ENCODE measurements at regions not wholly inside any gene's neighbourhood (a gene's known extent, or its start where the extent isn't known, plus 50 kb on each side); places are given as distances from the start of the nearest gene placed in this dataset.

- Histone ChIP-seq H3K27me3 (ENCODE audit: control insufficient read depth in 3 of 3, insufficient read depth in 3 of 3, low read length in 3 of 3) (no peaks in the 10 kb centered on the region), H3K9me3 (ENCODE audit: control insufficient read depth in 2 of 2, insufficient read depth in 1 of 2, low read depth in 1 of 2, low read length in 1 of 2) (no peaks in the 10 kb centered on the region), H3K4me1 (ENCODE audit: control insufficient read depth in 3 of 3, insufficient read depth in 2 of 3, low read depth in 1 of 3, low read length in 2 of 3) (peaks cover 2 to 7% (median 5%) of the 10 kb centered on the region in 3 donors), H3K27ac (ENCODE audit: low read depth in 1 of 3, low read length in 2 of 3) (no peak overlapping the region), H3K36me3 (ENCODE audit: control insufficient read depth in 3 of 3, insufficient read depth in 2 of 3, low read depth in 1 of 3, low read length in 3 of 3) (no peaks in the 10 kb centered on the region), H3K4me3 (ENCODE audit: low read depth in 1 of 3, low read length in 3 of 3) (no peak overlapping the region)
- DNase-seq (no peak), FAIRE-seq (no peak)
- 75 to 80% (median 80%) methylated on average over 5 of the region's 5 CpGs for WGBS, 3 donors
These were observed 124.7 kb downstream of the PALM2AKAP2 start for GRCh38 chr9:109904666-109905065.

- Histone ChIP-seq H3K27ac (ENCODE audit: low read depth in 1 of 3, low read length in 2 of 3) (no peak overlapping the region), H3K27me3 (ENCODE audit: control insufficient read depth in 3 of 3, insufficient read depth in 3 of 3, low read length in 3 of 3) (no peaks in the 10 kb centered on the region), H3K4me1 (ENCODE audit: control insufficient read depth in 3 of 3, insufficient read depth in 2 of 3, low read depth in 1 of 3, low read length in 2 of 3) (peaks cover 3 to 11% (median 7%) of the 10 kb centered on the region in 3 donors), H3K36me3 (ENCODE audit: control insufficient read depth in 3 of 3, insufficient read depth in 2 of 3, low read depth in 1 of 3, low read length in 3 of 3) (no peaks in the 10 kb centered on the region), H3K4me3 (ENCODE audit: low read depth in 1 of 3, low read length in 3 of 3) (no peak overlapping the region), H3K9me3 (ENCODE audit: control insufficient read depth in 2 of 2, insufficient read depth in 1 of 2, low read depth in 1 of 2, low read length in 1 of 2) (no peaks in the 10 kb centered on the region)
- WGBS, 3 donors, result 93 to 94% (median 94%) methylated on average over 9 of the region's 9 CpGs
- DNase-seq, result no peak
- FAIRE-seq, result no peak
These were observed 125.5 kb downstream of the PALM2AKAP2 start for GRCh38 chr9:109905472-109905871.

- Histone ChIP-seq H3K4me3 (ENCODE audit: low read depth in 1 of 3, low read length in 3 of 3) (no peak overlapping the region), H3K27ac (ENCODE audit: low read depth in 1 of 3, low read length in 2 of 3) (peak overlapping the region in 1 of 3 donors; percentile 28), H3K9me3 (ENCODE audit: control insufficient read depth in 2 of 2, insufficient read depth in 1 of 2, low read depth in 1 of 2, low read length in 1 of 2) (no peaks in the 10 kb centered on the region), H3K27me3 (ENCODE audit: control insufficient read depth in 3 of 3, insufficient read depth in 3 of 3, low read length in 3 of 3) (no peaks in the 10 kb centered on the region), H3K36me3 (ENCODE audit: control insufficient read depth in 3 of 3, insufficient read depth in 2 of 3, low read depth in 1 of 3, low read length in 3 of 3) (no peaks in the 10 kb centered on the region), H3K4me1 (ENCODE audit: control insufficient read depth in 3 of 3, insufficient read depth in 2 of 3, low read depth in 1 of 3, low read length in 2 of 3) (peaks cover 4 to 19% (median 13%) of the 10 kb centered on the region in 3 donors)
- WGBS, 3 donors, result 65 to 72% (median 66%) methylated on average over 2 of the region's 2 CpGs
- DNase-seq, result no peak
- no peak for FAIRE-seq
These were observed 126.9 kb downstream of the PALM2AKAP2 start for GRCh38 chr9:109906766-109907382.

- H3K27me3 ChIP-seq (ENCODE audit: control insufficient read depth in 3 of 3, insufficient read depth in 3 of 3, low read length in 3 of 3), result no peaks in the 10 kb centered on the region
- 14 to 51% (median 31%) methylated on average over 5 of the region's 5 CpGs for WGBS, 3 donors
- H3K36me3 ChIP-seq (ENCODE audit: control insufficient read depth in 3 of 3, insufficient read depth in 2 of 3, low read depth in 1 of 3, low read length in 3 of 3), result no peaks in the 10 kb centered on the region
- no peaks in the 10 kb centered on the region for H3K9me3 ChIP-seq (ENCODE audit: control insufficient read depth in 2 of 2, insufficient read depth in 1 of 2, low read depth in 1 of 2, low read length in 1 of 2)
- H3K4me1 ChIP-seq (ENCODE audit: control insufficient read depth in 3 of 3, insufficient read depth in 2 of 3, low read depth in 1 of 3, low read length in 2 of 3), result peaks cover 4 to 22% (median 15%) of the 10 kb centered on the region in 3 donors
- FAIRE-seq, result no peak
- DNase-seq, result peak; percentile 33 to 63
- H3K27ac ChIP-seq (ENCODE audit: low read depth in 1 of 3, low read length in 2 of 3), result peak overlapping the region in 1 of 3 donors; percentile 75
- H3K4me3 ChIP-seq (ENCODE audit: low read depth in 1 of 3, low read length in 3 of 3), result no peak overlapping the region
These were observed 127.4 kb downstream of the PALM2AKAP2 start for GRCh38 chr9:109907400-109907799.

GRCh38 chr9:109907810-109908458, 127.9 kb downstream of the PALM2AKAP2 start:
- FAIRE-seq, result no peak

GRCh38 chr9:109908459-109909390, 128.7 kb downstream of the PALM2AKAP2 start:
- H3K27ac ChIP-seq (ENCODE audit: low read depth in 1 of 3, low read length in 2 of 3), result peak overlapping the region in 1 of 3 donors; percentile 75
- FAIRE-seq (no peak), DNase-seq (no peak)

More at GRCh38 chr9:109907810-109908458, 127.9 kb downstream of the PALM2AKAP2 start:
- no peaks in the 10 kb centered on the region for H3K27me3 ChIP-seq (ENCODE audit: control insufficient read depth in 3 of 3, insufficient read depth in 3 of 3, low read length in 3 of 3)
- H3K36me3 ChIP-seq (ENCODE audit: control insufficient read depth in 3 of 3, insufficient read depth in 2 of 3, low read depth in 1 of 3, low read length in 3 of 3), result no peaks in the 10 kb centered on the region
- peaks cover 4 to 24% (median 15%) of the 10 kb centered on the region in 3 donors for H3K4me1 ChIP-seq (ENCODE audit: control insufficient read depth in 3 of 3, insufficient read depth in 2 of 3, low read depth in 1 of 3, low read length in 2 of 3)
- H3K4me3 ChIP-seq (ENCODE audit: low read depth in 1 of 3, low read length in 3 of 3), result no peak overlapping the region
- 14 to 57% (median 37%) methylated on average over 4 of the region's 4 CpGs for WGBS, 3 donors
- H3K9me3 ChIP-seq (ENCODE audit: control insufficient read depth in 2 of 2, insufficient read depth in 1 of 2, low read depth in 1 of 2, low read length in 1 of 2), result no peaks in the 10 kb centered on the region
- peak overlapping the region in 1 of 3 donors; percentile 75 for H3K27ac ChIP-seq (ENCODE audit: low read depth in 1 of 3, low read length in 2 of 3)
- peak; percentile 17 to 40 for DNase-seq

GRCh38 chr9:109910671-109911518, 130.9 kb downstream of the PALM2AKAP2 start:
- DNase-seq (peak; percentile 73 to 77), FAIRE-seq (no peak)
- Histone ChIP-seq H3K27me3 (ENCODE audit: control insufficient read depth in 3 of 3, insufficient read depth in 3 of 3, low read length in 3 of 3) (no peaks in the 10 kb centered on the region), H3K9me3 (ENCODE audit: control insufficient read depth in 2 of 2, insufficient read depth in 1 of 2, low read depth in 1 of 2, low read length in 1 of 2) (no peaks in the 10 kb centered on the region), H3K27ac (ENCODE audit: low read depth in 1 of 3, low read length in 2 of 3) (peak overlapping the region in 2 of 3 donors; percentile 50 to 71), H3K4me1 (ENCODE audit: control insufficient read depth in 3 of 3, insufficient read depth in 2 of 3, low read depth in 1 of 3, low read length in 2 of 3) (peaks cover 4 to 26% (median 15%) of the 10 kb centered on the region in 3 donors), H3K36me3 (ENCODE audit: control insufficient read depth in 3 of 3, insufficient read depth in 2 of 3, low read depth in 1 of 3, low read length in 3 of 3) (no peaks in the 10 kb centered on the region), H3K4me3 (ENCODE audit: low read depth in 1 of 3, low read length in 3 of 3) (no peak overlapping the region)
- 58 to 68% (median 64%) methylated on average over 5 of the region's 5 CpGs for WGBS, 3 donors

More at GRCh38 chr9:109908459-109909390, 128.7 kb downstream of the PALM2AKAP2 start:
- Histone ChIP-seq H3K4me1 (ENCODE audit: control insufficient read depth in 3 of 3, insufficient read depth in 2 of 3, low read depth in 1 of 3, low read length in 2 of 3) (peaks cover 4 to 26% (median 15%) of the 10 kb centered on the region in 3 donors), H3K9me3 (ENCODE audit: control insufficient read depth in 2 of 2, insufficient read depth in 1 of 2, low read depth in 1 of 2, low read length in 1 of 2) (no peaks in the 10 kb centered on the region), H3K4me3 (ENCODE audit: low read depth in 1 of 3, low read length in 3 of 3) (no peak overlapping the region), H3K36me3 (ENCODE audit: control insufficient read depth in 3 of 3, insufficient read depth in 2 of 3, low read depth in 1 of 3, low read length in 3 of 3) (no peaks in the 10 kb centered on the region), H3K27me3 (ENCODE audit: control insufficient read depth in 3 of 3, insufficient read depth in 3 of 3, low read length in 3 of 3) (no peaks in the 10 kb centered on the region)
- WGBS, 3 donors, result 77 to 87% (median 85%) methylated on average over 12 of the region's 12 CpGs

Measured in small intestine (tissue), 7 donors.